Prostate gland (tissue), 2 donors: ENCODE measurements at regions not wholly inside any gene's neighbourhood (a gene's known extent, or its start where the extent isn't known, plus 50 kb on each side); places are given as distances from the start of the nearest gene placed in this dataset.
"Not testable (repeated sequence)": the region's sequence is repeated elsewhere in the genome, so short reads cannot be mapped to it uniquely, and the experiment has no call there.

Source experiments
- DNase-seq: peaks from one replicate; pipeline ENCODE4 v3.0.0-alpha.2; 2019; ENCODE audit warnings: low spot score
- H3K27ac ChIP-seq, 2 donors: fragments of 200-600 bp; sonication (generic); 2 replicates each; pipeline ENCODE4 v1.5.1; 2017 to 2019
- H3K27me3 ChIP-seq: fragments of 200-600 bp; sonication (generic); replicated peaks from 2 replicates; pipeline ENCODE4 v1.5.1; 2019; ENCODE audit not compliant: insufficient read depth
- H3K36me3 ChIP-seq, 2 donors: fragments of 200-600 bp; sonication (generic); 1 replicate in 1 of 2; 2 replicates in 1 of 2; pipeline versions ENCODE4 v1.5.1 to v1.8.1; 2017 to 2019
- H3K4me1 ChIP-seq: fragments of 200-600 bp; sonication (generic); replicated peaks from 2 replicates; pipeline ENCODE4 v1.5.1; 2019
- H3K4me3 ChIP-seq, 2 donors: fragments of 200-600 bp; sonication (generic); 2 replicates each; pipeline ENCODE4 v1.5.1; 2017 to 2019
- H3K9me3 ChIP-seq: fragments of 200-600 bp; sonication (generic); 2 replicates; pipeline ENCODE4 v1.5.1; 2017
- CTCF ChIP-seq, 4 experiments: fragments of 200-600 bp in 2 of 4; fragments of 450-650 bp in 2 of 4; sonication (generic) in 2 of 4; IDR thresholded peaks; 1 replicate in 3 of 4; 2 replicates in 1 of 4; pipeline ENCODE4 v1.5.1; 2016 to 2019; ENCODE audit warnings: antibody characterized with exemption in 4 of 4, mild to moderate bottlenecking in 2 of 4, moderate library complexity in 2 of 4
- POLR2A ChIP-seq: fragments of 450-650 bp; IDR thresholded peaks from one replicate; pipeline ENCODE4 v1.6.1; 2016; ENCODE audit warnings: antibody characterized with exemption, mild to moderate bottlenecking
- POLR2AphosphoS5 ChIP-seq: sonication (generic); formaldehyde crosslinking; IDR thresholded peaks from one replicate; pipeline ENCODE4 v1.6.1; 2017; ENCODE audit warnings: antibody characterized with exemption
- WGBS: methylation state at CpG from one replicate; pipeline ENCODE4 v1.1.5; 2018; 5-methylcytosine and 5-hydroxymethylcytosine counted together
- intact Hi-C: fragments of 100-400 bp; cut with DNase I; formaldehyde crosslinking; loops from one replicate; pipeline ENCODE4 v1.14.2; 2022

GRCh38 chr15:81653259-81653658, 279.2 kb upstream of the TMC3 start:
- no peak for DNase-seq
- H3K4me1 ChIP-seq: no peaks in the 10 kb centered on the region
- no peak overlapping the region for H3K27ac ChIP-seq
- no peaks in the 10 kb centered on the region for H3K36me3 ChIP-seq
- TF ChIP-seq POLR2A (no peak), CTCF (IDR thresholded peaks at IDR 0.05) (no peak), POLR2AphosphoS5 (no peak)
- H3K4me3 ChIP-seq: no peak overlapping the region
- intact Hi-C loops: no loop called here
- no peaks in the 10 kb centered on the region for H3K9me3 ChIP-seq
- 83% methylated on average over 2 of the region's 2 CpGs for WGBS
- no peaks in the 10 kb centered on the region for H3K27me3 ChIP-seq

- H3K27me3 ChIP-seq: no peaks in the 10 kb centered on the region
These were observed 271.5 kb upstream of the TMC3 start for GRCh38 chr15:81645470-81645869.

GRCh38 chr15:81643771-81644170, 269.8 kb upstream of the TMC3 start:
- TF ChIP-seq CTCF (IDR thresholded peaks at IDR 0.05) (no peak), POLR2AphosphoS5 (no peak), POLR2A (no peak)
- DNase-seq: no peak
- Histone ChIP-seq H3K27ac (no peak overlapping the region), H3K4me1 (no peaks in the 10 kb centered on the region), H3K4me3 (no peak overlapping the region), H3K36me3 (no peaks in the 10 kb centered on the region), H3K27me3 (no peaks in the 10 kb centered on the region), H3K9me3 (no peaks in the 10 kb centered on the region)
- intact Hi-C loops: no loop called here
- WGBS: 78% methylated on average over 4 of the region's 4 CpGs

More at GRCh38 chr15:81645470-81645869, 271.5 kb upstream of the TMC3 start:
- H3K4me3 ChIP-seq: no peak overlapping the region
- no peaks in the 10 kb centered on the region for H3K4me1 ChIP-seq
- intact Hi-C loops: no loop called here
- WGBS: 83% methylated on average over 9 of the region's 9 CpGs
- no peaks in the 10 kb centered on the region for H3K36me3 ChIP-seq
- H3K9me3 ChIP-seq: no peaks in the 10 kb centered on the region
- no peak for TF ChIP-seq POLR2A
- TF ChIP-seq POLR2AphosphoS5: no peak
- TF ChIP-seq CTCF (IDR thresholded peaks at IDR 0.05): no peak
- no peak for DNase-seq
- no peak overlapping the region for H3K27ac ChIP-seq

- DNase-seq: no peak
- H3K27me3 ChIP-seq: no peaks in the 10 kb centered on the region
- H3K9me3 ChIP-seq: no peaks in the 10 kb centered on the region
- intact Hi-C loops: no loop called here
- TF ChIP-seq CTCF (IDR thresholded peaks at IDR 0.05) (no peak), POLR2A (no peak), POLR2AphosphoS5 (no peak)
- H3K4me3 ChIP-seq: no peak overlapping the region
- no peaks in the 10 kb centered on the region for H3K4me1 ChIP-seq
- 60% methylated on average over 4 of the region's 4 CpGs for WGBS
- H3K36me3 ChIP-seq: no peaks in the 10 kb centered on the region
- no peak overlapping the region for H3K27ac ChIP-seq
These were observed 268.5 kb upstream of the TMC3 start for GRCh38 chr15:81642451-81642990.

- H3K36me3 ChIP-seq, DNase-seq, H3K4me1 ChIP-seq, intact Hi-C loops, H3K27me3 ChIP-seq, H3K4me3 ChIP-seq, H3K9me3 ChIP-seq, H3K27ac ChIP-seq: not testable (repeated sequence)
- WGBS: 52% methylated on average over 2 of the region's 2 CpGs
These were observed 262.1 kb upstream of the TMC3 start for GRCh38 chr15:81636064-81636463.
